ENCODE measurements at regions not wholly inside any gene's neighbourhood (a gene's known extent, or its start where the extent isn't known, plus 50 kb on each side); places are given as distances from the start of the nearest gene placed in this dataset.

- no peak for DNase-seq
- H3K27me3 ChIP-seq (replicated peaks in 1 of 7) = no peaks in the 10 kb centered on the region
- no peaks in the 10 kb centered on the region for H3K36me3 ChIP-seq
- 93 to 96% (median 94%) methylated on average over 1 of the region's 1 CpG for WGBS, 5 donors
- intact Hi-C loops (cut with DNase I; ENCODE audit: low total_unique reads) = no loop called here
- H3K4me1 ChIP-seq = no peaks in the 10 kb centered on the region
- TF ChIP-seq, protein P1, sequence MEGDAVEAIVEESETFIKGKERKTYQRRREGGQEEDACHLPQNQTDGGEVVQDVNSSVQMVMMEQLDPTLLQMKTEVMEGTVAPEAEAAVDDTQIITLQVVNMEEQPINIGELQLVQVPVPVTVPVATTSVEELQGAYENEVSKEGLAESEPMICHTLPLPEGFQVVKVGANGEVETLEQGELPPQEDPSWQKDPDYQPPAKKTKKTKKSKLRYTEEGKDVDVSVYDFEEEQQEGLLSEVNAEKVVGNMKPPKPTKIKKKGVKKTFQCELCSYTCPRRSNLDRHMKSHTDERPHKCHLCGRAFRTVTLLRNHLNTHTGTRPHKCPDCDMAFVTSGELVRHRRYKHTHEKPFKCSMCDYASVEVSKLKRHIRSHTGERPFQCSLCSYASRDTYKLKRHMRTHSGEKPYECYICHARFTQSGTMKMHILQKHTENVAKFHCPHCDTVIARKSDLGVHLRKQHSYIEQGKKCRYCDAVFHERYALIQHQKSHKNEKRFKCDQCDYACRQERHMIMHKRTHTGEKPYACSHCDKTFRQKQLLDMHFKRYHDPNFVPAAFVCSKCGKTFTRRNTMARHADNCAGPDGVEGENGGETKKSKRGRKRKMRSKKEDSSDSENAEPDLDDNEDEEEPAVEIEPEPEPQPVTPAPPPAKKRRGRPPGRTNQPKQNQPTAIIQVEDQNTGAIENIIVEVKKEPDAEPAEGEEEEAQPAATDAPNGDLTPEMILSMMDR (IDR thresholded peaks at IDR 0.05 in 8 of 11, conservative IDR thresholded peaks at IDR 0.05 in 3 of 11) = no peak
- TF ChIP-seq POLR2AphosphoS5 (IDR thresholded peaks at IDR 0.05) (no peak), POLR2A (IDR thresholded peaks at IDR 0.05) (no peak)
- no peak overlapping the region for H3K4me3 ChIP-seq
- peaks cover 0 to 16% (median 7%) of the 10 kb centered on the region in 8 donors for H3K9me3 ChIP-seq
- H3K27ac ChIP-seq = no peak overlapping the region
These were observed 1095.1 kb downstream of the IGSF11 start for GRCh38 chr3:117939425-117940027.

GRCh38 chr3:117941015-117941414 lies 1093.6 kb downstream of the IGSF11 start:
- no peak overlapping the region for H3K4me3 ChIP-seq
- TF ChIP-seq, protein P1 (IDR thresholded peaks at IDR 0.05 in 8 of 11, conservative IDR thresholded peaks at IDR 0.05 in 3 of 11) = no peak
- TF ChIP-seq POLR2A (IDR thresholded peaks at IDR 0.05) (no peak), POLR2AphosphoS5 (IDR thresholded peaks at IDR 0.05) (no peak)
- H3K27me3 ChIP-seq (replicated peaks in 1 of 7) = no peaks in the 10 kb centered on the region
- H3K9me3 ChIP-seq = peaks cover 0 to 16% (median 7%) of the 10 kb centered on the region in 8 donors
- H3K4me1 ChIP-seq = no peaks in the 10 kb centered on the region
- H3K27ac ChIP-seq = no peak overlapping the region
- intact Hi-C loops (cut with DNase I; ENCODE audit: low total_unique reads) = no loop called here
- H3K36me3 ChIP-seq = no peaks in the 10 kb centered on the region
- DNase-seq = no peak

GRCh38 chr3:117941756-117942155 lies 1092.9 kb downstream of the IGSF11 start:
- H3K27ac ChIP-seq = no peak overlapping the region
- H3K27me3 ChIP-seq (replicated peaks in 1 of 7) = no peaks in the 10 kb centered on the region
- H3K4me1 ChIP-seq = no peaks in the 10 kb centered on the region
- H3K36me3 ChIP-seq = no peaks in the 10 kb centered on the region
- no peak for DNase-seq
- intact Hi-C loops (cut with DNase I; ENCODE audit: low total_unique reads) = no loop called here
- WGBS, 5 donors = 80 to 93% (median 86%) methylated on average over 4 of the region's 4 CpGs
- peaks cover 0 to 16% (median 7%) of the 10 kb centered on the region in 8 donors for H3K9me3 ChIP-seq
- H3K4me3 ChIP-seq = no peak overlapping the region
- TF ChIP-seq, protein P1 (IDR thresholded peaks at IDR 0.05 in 8 of 11, conservative IDR thresholded peaks at IDR 0.05 in 3 of 11) = no peak
- TF ChIP-seq POLR2A (IDR thresholded peaks at IDR 0.05) (no peak), POLR2AphosphoS5 (IDR thresholded peaks at IDR 0.05) (no peak)

- H3K27me3 ChIP-seq (replicated peaks in 1 of 7) = no peaks in the 10 kb centered on the region
- intact Hi-C loops (cut with DNase I; ENCODE audit: low total_unique reads) = no loop called here
- H3K27ac ChIP-seq = no peak overlapping the region
- H3K4me3 ChIP-seq = no peak overlapping the region
- 80 to 92% (median 88%) methylated on average over 1 of the region's 1 CpG for WGBS, 5 donors
- H3K4me1 ChIP-seq = no peaks in the 10 kb centered on the region
- DNase-seq = no peak
- no peak for TF ChIP-seq POLR2AphosphoS5 (IDR thresholded peaks at IDR 0.05)
- TF ChIP-seq POLR2A (IDR thresholded peaks at IDR 0.05) = no peak
- TF ChIP-seq, protein P1 (IDR thresholded peaks at IDR 0.05 in 8 of 11, conservative IDR thresholded peaks at IDR 0.05 in 3 of 11) = no peak
- no peaks in the 10 kb centered on the region for H3K9me3 ChIP-seq
- H3K36me3 ChIP-seq = no peaks in the 10 kb centered on the region
These were observed 1080.5 kb downstream of the IGSF11 start for GRCh38 chr3:117954131-117954530.

All from spleen (tissue), 11 donors.